ENCODE measurements at regions not wholly inside any gene's neighbourhood (a gene's known extent, or its start where the extent isn't known, plus 50 kb on each side); places are given as distances from the start of the nearest gene placed in this dataset.

- ATAC-seq (replicated peaks; ENCODE audit: extremely low read depth, poor library complexity, severe bottlenecking) (no peak), DNase-seq (ENCODE audit: low spot score in 2 of 2) (no peak)
- Mint-ChIP-seq H3K36me3 (ENCODE audit: insufficient read depth) (no peaks in the 10 kb centered on the region), H3K9me3 (peaks cover 13% of the 10 kb centered on the region), H3K4me3 (no peak overlapping the region), H3K4me1 (no peaks in the 10 kb centered on the region), H3K27me3 (no peaks in the 10 kb centered on the region), H3K27ac (ENCODE audit: low read depth) (no peak overlapping the region)
Observed at GRCh38 chr13:47215736-47216135, 318.9 kb upstream of the HTR2A start.

GRCh38 chr13:47213047-47213446, 316.2 kb upstream of the HTR2A start:
- Mint-ChIP-seq H3K4me3 (no peak overlapping the region), H3K36me3 (ENCODE audit: insufficient read depth) (no peaks in the 10 kb centered on the region), H3K27ac (ENCODE audit: low read depth) (no peak overlapping the region), H3K27me3 (no peaks in the 10 kb centered on the region), H3K9me3 (peaks cover 13% of the 10 kb centered on the region), H3K4me1 (no peaks in the 10 kb centered on the region)
- ATAC-seq (replicated peaks; ENCODE audit: extremely low read depth, poor library complexity, severe bottlenecking) = no peak
- DNase-seq (ENCODE audit: low spot score in 2 of 2) = no peak

- Mint-ChIP-seq H3K27me3 (no peaks in the 10 kb centered on the region), H3K4me1 (no peaks in the 10 kb centered on the region), H3K4me3 (no peak overlapping the region), H3K36me3 (ENCODE audit: insufficient read depth) (no peaks in the 10 kb centered on the region), H3K9me3 (peaks cover 13% of the 10 kb centered on the region), H3K27ac (ENCODE audit: low read depth) (no peak overlapping the region)
- ATAC-seq (replicated peaks; ENCODE audit: extremely low read depth, poor library complexity, severe bottlenecking) = no peak
- no peak for DNase-seq (ENCODE audit: low spot score in 2 of 2)
Observed at GRCh38 chr13:47211106-47211505, 314.3 kb upstream of the HTR2A start.

- ATAC-seq (replicated peaks; ENCODE audit: extremely low read depth, poor library complexity, severe bottlenecking) (no peak), DNase-seq (ENCODE audit: low spot score in 2 of 2) (no peak)
- no peaks in the 10 kb centered on the region for H3K4me1 Mint-ChIP-seq
- H3K36me3 Mint-ChIP-seq (ENCODE audit: insufficient read depth) = no peaks in the 10 kb centered on the region
- no peaks in the 10 kb centered on the region for H3K27me3 Mint-ChIP-seq
- H3K27ac Mint-ChIP-seq (ENCODE audit: low read depth) = no peak overlapping the region
- H3K9me3 Mint-ChIP-seq = peaks cover 9% of the 10 kb centered on the region
- no peak overlapping the region for H3K4me3 Mint-ChIP-seq
Observed at GRCh38 chr13:47206111-47206510, 309.3 kb upstream of the HTR2A start.

GRCh38 chr13:47190696-47191305, 293.9 kb upstream of the HTR2A start:
- Mint-ChIP-seq H3K4me1 (no peaks in the 10 kb centered on the region), H3K36me3 (ENCODE audit: insufficient read depth) (no peaks in the 10 kb centered on the region)
- no peak for DNase-seq (ENCODE audit: low spot score in 2 of 2)

GRCh38 chr13:47188802-47189201, 291.9 kb upstream of the HTR2A start:
- no peaks in the 10 kb centered on the region for H3K9me3 Mint-ChIP-seq
- no peak overlapping the region for H3K27ac Mint-ChIP-seq (ENCODE audit: low read depth)
- no peaks in the 10 kb centered on the region for H3K27me3 Mint-ChIP-seq
- no peak for DNase-seq (ENCODE audit: low spot score in 2 of 2)
- H3K4me3 Mint-ChIP-seq = no peak overlapping the region
- ATAC-seq (replicated peaks; ENCODE audit: extremely low read depth, poor library complexity, severe bottlenecking) = no peak
- H3K4me1 Mint-ChIP-seq = no peaks in the 10 kb centered on the region
- H3K36me3 Mint-ChIP-seq (ENCODE audit: insufficient read depth) = no peaks in the 10 kb centered on the region

More at GRCh38 chr13:47190696-47191305, 293.9 kb upstream of the HTR2A start:
- Mint-ChIP-seq H3K27me3 (no peaks in the 10 kb centered on the region), H3K9me3 (no peaks in the 10 kb centered on the region), H3K4me3 (no peak overlapping the region), H3K27ac (ENCODE audit: low read depth) (no peak overlapping the region)
- ATAC-seq (replicated peaks; ENCODE audit: extremely low read depth, poor library complexity, severe bottlenecking) = no peak

- DNase-seq (ENCODE audit: low spot score in 2 of 2) (no peak), ATAC-seq (replicated peaks; ENCODE audit: extremely low read depth, poor library complexity, severe bottlenecking) (no peak)
- Mint-ChIP-seq H3K27ac (ENCODE audit: low read depth) (no peak overlapping the region), H3K27me3 (no peaks in the 10 kb centered on the region), H3K4me3 (no peak overlapping the region), H3K36me3 (ENCODE audit: insufficient read depth) (no peaks in the 10 kb centered on the region), H3K4me1 (no peaks in the 10 kb centered on the region), H3K9me3 (peaks cover 7% of the 10 kb centered on the region)
Observed at GRCh38 chr13:47186471-47186870, 289.6 kb upstream of the HTR2A start.

- DNase-seq (ENCODE audit: low spot score in 2 of 2) = no peak
- peaks cover 8% of the 10 kb centered on the region for H3K9me3 Mint-ChIP-seq
- no peaks in the 10 kb centered on the region for H3K27me3 Mint-ChIP-seq
- no peaks in the 10 kb centered on the region for H3K4me1 Mint-ChIP-seq
- no peak for ATAC-seq (replicated peaks; ENCODE audit: extremely low read depth, poor library complexity, severe bottlenecking)
- H3K4me3 Mint-ChIP-seq = no peak overlapping the region
- H3K36me3 Mint-ChIP-seq (ENCODE audit: insufficient read depth) = no peaks in the 10 kb centered on the region
- H3K27ac Mint-ChIP-seq (ENCODE audit: low read depth) = no peak overlapping the region
Observed at GRCh38 chr13:47184321-47184720, 287.5 kb upstream of the HTR2A start.

- no peak for DNase-seq (ENCODE audit: low spot score in 2 of 2)
- H3K4me3 Mint-ChIP-seq = no peak overlapping the region
- H3K27me3 Mint-ChIP-seq = no peaks in the 10 kb centered on the region
- peaks cover 8% of the 10 kb centered on the region for H3K9me3 Mint-ChIP-seq
- no peak overlapping the region for H3K27ac Mint-ChIP-seq (ENCODE audit: low read depth)
- H3K4me1 Mint-ChIP-seq = no peaks in the 10 kb centered on the region
- no peak for ATAC-seq (replicated peaks; ENCODE audit: extremely low read depth, poor library complexity, severe bottlenecking)
- H3K36me3 Mint-ChIP-seq (ENCODE audit: insufficient read depth) = no peaks in the 10 kb centered on the region
Observed at GRCh38 chr13:47179321-47179720, 282.5 kb upstream of the HTR2A start.

GRCh38 chr13:47178090-47178950, 281.5 kb upstream of the HTR2A start:
- Mint-ChIP-seq H3K27ac (ENCODE audit: low read depth) (no peak overlapping the region), H3K36me3 (ENCODE audit: insufficient read depth) (no peaks in the 10 kb centered on the region), H3K4me1 (no peaks in the 10 kb centered on the region), H3K9me3 (peaks cover 8% of the 10 kb centered on the region), H3K27me3 (no peaks in the 10 kb centered on the region), H3K4me3 (no peak overlapping the region)
- ATAC-seq (replicated peaks; ENCODE audit: extremely low read depth, poor library complexity, severe bottlenecking) (no peak), DNase-seq (ENCODE audit: low spot score in 2 of 2) (no peak)

- DNase-seq (ENCODE audit: low spot score in 2 of 2) = no peak
- H3K4me1 Mint-ChIP-seq = no peaks in the 10 kb centered on the region
- H3K4me3 Mint-ChIP-seq = no peak overlapping the region
- no peaks in the 10 kb centered on the region for H3K9me3 Mint-ChIP-seq
- H3K27ac Mint-ChIP-seq (ENCODE audit: low read depth) = no peak overlapping the region
- H3K36me3 Mint-ChIP-seq (ENCODE audit: insufficient read depth) = no peaks in the 10 kb centered on the region
- ATAC-seq (replicated peaks; ENCODE audit: extremely low read depth, poor library complexity, severe bottlenecking) = no peak
- no peaks in the 10 kb centered on the region for H3K27me3 Mint-ChIP-seq
Observed at GRCh38 chr13:47175172-47175866, 278.5 kb upstream of the HTR2A start.

- Mint-ChIP-seq H3K27ac (ENCODE audit: low read depth) (no peak overlapping the region), H3K4me3 (no peak overlapping the region), H3K4me1 (no peaks in the 10 kb centered on the region), H3K9me3 (no peaks in the 10 kb centered on the region), H3K36me3 (ENCODE audit: insufficient read depth) (no peaks in the 10 kb centered on the region), H3K27me3 (no peaks in the 10 kb centered on the region)
- no peak for ATAC-seq (replicated peaks; ENCODE audit: extremely low read depth, poor library complexity, severe bottlenecking)
- DNase-seq (ENCODE audit: low spot score in 2 of 2) = no peak
Observed at GRCh38 chr13:47170971-47171370, 274.1 kb upstream of the HTR2A start.

GRCh38 chr13:47168618-47169017, 271.8 kb upstream of the HTR2A start:
- DNase-seq (ENCODE audit: low spot score in 2 of 2) = no peak
- no peak for ATAC-seq (replicated peaks; ENCODE audit: extremely low read depth, poor library complexity, severe bottlenecking)
- no peaks in the 10 kb centered on the region for H3K27me3 Mint-ChIP-seq
- H3K4me1 Mint-ChIP-seq = no peaks in the 10 kb centered on the region
- no peak overlapping the region for H3K27ac Mint-ChIP-seq (ENCODE audit: low read depth)
- no peak overlapping the region for H3K4me3 Mint-ChIP-seq
- no peaks in the 10 kb centered on the region for H3K9me3 Mint-ChIP-seq
- H3K36me3 Mint-ChIP-seq (ENCODE audit: insufficient read depth) = no peaks in the 10 kb centered on the region

All from central memory CD8-positive, alpha-beta T cell (primary cell).